GM21825 (cell line): ENCODE measurements at regions not wholly inside any gene's neighbourhood (a gene's known extent, or its start where the extent isn't known, plus 50 kb on each side); places are given as distances from the start of the nearest gene placed in this dataset.
A peak's percentile ranks its signal among the peaks of the same experiment; 100 is the strongest.

Experiments
- ATAC-seq: cut with Tn5 transposase; IDR thresholded peaks from one replicate; pipeline ENCODE4 v1.9.1; 2021; ENCODE audit warnings: mild to moderate bottlenecking, moderate library complexity; ENCODE audit not compliant: unreplicated experiment

DNA sequence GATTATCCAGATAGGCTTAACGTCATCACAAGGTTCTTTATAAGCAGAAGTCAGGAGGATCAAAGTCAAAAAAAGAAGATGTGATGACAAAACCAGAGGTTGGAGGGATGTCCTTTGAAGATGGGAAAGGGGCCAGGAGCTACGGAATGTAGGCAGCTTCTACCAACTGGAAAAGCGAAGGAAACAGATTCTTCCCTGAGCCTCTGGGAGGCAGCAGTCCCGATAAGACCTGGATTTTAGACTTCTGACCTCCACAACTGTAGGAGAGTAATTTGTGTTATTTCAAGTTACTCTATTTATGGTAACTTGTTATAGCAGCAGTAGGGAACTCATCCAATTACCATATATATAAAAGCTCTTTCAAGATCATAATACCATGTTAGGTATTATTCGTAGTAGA, 98.8 kb upstream of the MYCBP2 start:
- ATAC-seq: no peak

DNA sequence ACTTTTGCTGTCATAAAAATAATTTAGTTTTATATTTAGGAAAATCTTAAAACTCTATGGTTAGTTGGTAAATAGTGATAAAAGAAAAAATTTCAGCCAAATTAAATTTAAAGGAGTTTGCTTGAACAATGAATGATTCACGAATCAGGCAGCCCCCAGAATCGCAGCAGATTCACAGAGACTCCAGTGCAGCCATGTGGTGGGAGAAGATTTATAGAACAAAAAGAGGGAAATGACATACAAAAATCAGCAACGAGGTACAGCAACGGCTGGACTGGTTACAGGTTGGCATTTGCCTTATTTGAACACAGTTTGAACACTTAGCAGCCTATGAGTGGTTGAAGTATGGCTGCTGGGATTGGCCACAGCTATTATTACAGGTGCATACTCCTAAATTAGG, 96.4 kb upstream of the MYCBP2 start:
- ATAC-seq: no peak

DNA sequence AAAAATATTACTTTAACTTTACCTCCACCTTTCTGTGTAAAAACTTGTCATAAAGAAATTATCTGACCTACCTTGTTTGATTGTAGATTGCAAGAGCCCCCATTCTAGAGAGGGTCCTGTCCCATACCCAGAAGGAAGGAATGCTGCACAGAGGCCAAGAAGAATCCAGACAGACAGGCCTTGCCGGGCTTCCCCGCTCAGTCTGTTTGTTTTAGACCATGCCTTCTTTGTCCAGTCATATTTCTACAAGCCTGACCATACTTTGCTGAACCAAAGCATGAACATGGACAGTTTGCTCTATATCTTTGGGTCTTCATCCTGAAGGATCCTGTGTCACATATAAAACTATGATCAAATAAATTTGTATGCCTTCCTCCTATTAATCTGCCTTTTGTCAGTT, 95.8 kb upstream of the MYCBP2 start:
- no peak for ATAC-seq

DNA sequence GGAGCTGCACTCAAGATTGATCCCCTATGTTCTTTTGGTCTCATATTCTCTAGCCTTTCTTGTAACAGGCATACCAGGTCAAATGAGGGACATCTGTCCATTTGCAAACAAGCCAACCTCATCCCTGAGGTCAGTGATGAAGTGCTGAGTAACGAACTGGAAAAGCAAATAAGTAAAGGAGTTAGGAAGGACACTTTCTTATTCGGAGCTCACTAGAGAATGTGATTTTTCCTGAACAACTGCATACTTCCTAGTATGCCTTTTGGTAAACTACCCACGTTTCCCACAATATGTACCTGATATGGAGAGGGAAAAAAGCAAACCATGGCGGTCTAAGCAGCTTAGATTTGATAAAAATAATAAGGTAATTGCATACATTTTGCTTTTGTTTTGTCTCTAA, 91.0 kb upstream of the MYCBP2 start:
- no peak for ATAC-seq

DNA sequence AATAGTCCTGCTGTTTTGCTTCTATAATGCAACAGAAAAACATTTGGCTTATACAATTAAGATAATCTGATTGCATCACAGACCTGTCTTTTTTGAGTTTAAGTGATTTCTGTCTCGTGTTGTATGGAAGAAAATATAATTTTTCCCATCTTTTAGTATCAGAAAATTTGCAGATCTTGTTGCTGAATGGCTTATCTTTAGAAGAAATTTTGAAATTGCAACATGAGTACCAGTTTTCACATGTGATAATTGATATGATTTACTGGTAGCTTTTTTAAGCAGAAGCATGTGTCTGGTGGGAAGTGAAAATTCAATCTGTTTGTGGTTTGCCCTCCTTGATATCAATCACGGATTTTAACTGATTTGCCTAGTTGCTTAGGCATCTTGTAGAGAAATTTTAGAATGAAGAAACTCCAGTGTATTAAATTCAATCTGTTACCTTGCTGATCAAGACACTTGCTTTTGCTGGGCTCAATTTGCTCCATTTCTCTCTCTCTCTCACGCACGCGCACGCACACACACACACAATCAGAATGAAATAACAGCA, 89.8 kb upstream of the MYCBP2 start:
- ATAC-seq: no peak

DNA sequence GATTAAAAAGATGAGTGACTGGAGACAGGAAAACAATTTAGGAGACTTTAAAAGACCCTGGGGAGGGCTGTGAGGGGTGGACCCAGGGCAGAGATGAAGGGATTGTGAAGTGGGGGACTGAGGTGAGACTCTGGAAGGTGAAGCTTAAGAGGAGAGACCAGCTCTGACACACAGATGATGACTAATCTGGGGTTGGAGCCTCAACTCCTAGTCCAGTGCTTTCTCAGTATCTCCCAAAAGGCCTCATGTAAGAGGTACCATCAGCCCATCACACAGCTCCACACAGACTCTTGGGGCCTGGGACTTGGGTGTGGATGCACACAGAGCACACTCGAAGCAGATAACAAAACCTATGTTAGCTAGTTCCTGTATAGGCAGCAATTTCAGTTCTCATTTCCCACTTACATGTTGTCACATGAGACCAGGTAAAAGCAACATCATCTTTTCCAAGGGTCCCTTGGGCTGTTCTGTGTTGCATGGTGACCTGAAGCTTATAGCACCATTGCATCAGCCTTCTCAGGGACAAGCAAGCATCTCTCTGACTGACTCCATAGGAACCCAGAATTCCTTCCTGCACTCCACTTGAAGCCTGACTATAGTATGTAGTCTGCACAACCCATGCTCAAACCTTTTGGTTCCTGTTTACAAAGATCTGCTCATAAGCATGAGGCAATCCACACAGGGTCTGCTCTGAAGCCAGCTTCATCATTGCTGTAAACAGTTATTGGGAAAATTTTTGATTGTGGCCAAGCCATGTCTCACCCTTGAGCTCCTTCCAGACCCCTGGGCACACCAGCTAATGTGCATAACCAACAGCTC, 88.6 kb upstream of the MYCBP2 start:
- ATAC-seq: peak; percentile 85

DNA sequence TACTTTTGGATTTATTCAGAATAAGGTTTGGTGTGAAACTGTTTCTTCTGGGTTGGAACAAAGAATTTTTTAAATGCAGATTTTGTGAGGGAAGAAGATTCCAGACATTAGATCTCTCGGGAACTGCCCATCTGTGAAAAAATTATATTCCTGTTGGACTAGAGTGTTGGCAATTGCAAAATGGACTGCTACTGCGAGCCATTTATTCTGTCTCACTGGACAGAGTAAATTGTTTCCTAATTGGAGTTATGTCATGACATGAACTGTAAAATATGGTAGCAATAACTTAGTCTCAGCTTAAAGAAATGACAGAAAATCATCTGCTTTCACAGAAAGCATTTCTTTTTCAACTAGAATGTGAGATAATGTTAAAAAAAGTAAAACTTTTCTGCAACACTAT, 86.0 kb upstream of the MYCBP2 start:
- no peak for ATAC-seq

DNA sequence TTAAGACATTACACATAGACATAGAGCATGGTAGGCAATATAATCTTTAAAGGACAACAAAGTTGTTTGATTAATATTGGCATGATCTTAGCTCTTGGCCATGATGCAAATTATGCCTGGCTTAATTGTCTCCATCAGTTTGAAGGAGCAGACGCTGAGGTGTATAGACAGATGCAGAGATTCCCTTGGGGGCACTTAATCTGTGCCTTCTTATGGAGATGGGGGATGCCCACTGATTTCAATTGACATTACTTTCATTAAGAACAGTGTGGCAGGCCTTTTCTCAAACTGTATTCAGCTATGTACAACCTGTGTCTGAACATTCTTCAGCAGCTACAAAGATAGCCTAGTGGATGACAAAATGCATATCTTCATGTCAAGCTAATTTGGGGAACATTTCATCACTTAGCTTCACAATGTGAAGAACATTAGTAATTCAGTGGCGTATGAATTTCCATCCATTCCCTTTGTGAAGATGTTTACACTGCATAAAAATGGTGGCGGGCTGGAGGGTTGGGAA, 85.3 kb upstream of the MYCBP2 start:
- no peak for ATAC-seq

DNA sequence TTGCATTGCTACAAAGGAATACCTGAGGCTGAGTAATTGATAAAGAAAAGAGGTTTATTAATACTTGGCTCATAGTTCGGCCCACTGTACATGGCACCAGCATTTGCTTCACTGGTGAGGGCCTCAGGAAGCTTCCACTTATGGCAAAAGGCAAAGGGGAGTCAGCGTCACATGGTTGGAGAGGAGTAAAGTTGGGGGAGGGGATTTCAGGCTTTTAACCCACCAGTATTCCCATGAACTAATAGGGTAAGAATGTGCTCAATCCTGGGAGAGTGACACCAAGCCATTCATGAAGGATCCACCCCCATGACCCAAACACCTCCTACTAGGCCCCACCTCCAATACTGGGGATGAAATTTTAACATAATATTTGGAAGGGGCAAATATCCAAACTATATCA, 82.5 kb upstream of the MYCBP2 start:
- ATAC-seq: no peak

DNA sequence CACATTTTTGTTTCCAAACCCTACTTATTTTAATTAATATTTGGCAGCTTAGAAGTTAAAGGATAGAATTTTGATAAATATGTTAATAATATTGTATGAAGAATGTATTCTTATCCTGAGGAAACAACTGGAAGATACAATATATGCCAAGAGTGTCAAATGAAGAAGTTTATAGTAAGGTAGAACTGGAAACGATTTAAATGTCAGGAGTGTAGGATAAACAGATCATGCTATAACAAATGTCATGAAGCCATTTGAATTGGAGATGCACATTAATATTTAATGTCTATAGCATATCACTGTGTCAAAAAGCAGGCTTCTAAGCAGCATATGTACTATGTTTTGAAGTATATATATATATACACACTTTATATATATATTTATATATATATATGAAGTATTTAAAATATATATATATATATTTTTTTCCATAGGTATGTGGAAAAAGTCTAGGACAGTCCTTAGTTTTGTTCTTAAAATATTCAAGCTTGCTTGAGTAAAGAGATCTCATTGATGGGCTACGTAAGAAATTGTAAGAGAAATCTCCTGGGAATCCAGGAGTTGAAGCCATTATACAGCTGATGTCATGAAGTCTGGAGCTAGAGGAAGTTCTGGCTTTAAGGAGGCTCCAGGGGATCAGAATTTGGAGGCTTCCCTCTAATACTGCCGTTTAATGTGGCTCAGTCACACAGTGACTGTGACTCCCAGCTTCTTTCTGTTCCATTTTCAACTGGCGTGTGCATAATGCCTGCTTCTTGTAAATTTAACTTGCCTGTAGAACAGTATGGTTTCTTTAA, 79.9 kb upstream of the MYCBP2 start:
- no peak for ATAC-seq

DNA sequence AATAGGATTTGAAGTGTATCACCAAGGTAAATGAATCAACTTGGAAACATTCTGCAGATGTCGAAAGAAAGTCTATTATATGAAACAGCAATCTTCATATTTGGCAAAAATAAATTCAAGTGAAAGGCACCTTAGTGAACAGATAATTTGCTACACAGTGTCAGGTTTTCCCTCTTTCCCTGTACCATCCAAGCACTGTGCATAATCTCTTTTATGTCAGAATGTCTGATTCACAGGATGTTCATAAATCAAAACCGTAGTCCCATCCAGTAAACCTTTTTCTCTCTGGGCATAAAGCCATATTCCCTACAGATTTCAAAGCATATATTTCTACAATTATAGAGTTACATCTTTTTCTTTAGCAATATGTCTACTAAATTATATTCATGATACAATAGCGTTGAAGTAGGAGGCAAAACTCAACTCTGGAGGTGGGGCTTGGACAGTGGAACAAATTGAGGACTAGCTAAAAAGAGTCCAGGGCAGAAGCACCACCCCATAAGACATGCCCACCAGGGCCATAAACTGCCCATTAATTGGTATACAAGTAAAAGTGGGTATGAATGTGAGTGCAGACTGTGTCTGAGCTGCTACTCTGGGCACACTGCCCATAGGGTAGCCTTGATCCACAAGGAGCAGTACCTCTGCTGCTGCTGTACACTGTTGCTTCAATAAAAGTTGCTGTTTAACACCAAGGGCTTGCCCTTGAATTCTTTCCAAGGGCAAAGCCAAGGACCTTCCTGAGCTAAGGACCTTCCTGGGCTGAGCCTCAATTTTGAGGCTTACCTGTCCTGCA, 72.1 kb upstream of the MYCBP2 start:
- no peak for ATAC-seq

DNA sequence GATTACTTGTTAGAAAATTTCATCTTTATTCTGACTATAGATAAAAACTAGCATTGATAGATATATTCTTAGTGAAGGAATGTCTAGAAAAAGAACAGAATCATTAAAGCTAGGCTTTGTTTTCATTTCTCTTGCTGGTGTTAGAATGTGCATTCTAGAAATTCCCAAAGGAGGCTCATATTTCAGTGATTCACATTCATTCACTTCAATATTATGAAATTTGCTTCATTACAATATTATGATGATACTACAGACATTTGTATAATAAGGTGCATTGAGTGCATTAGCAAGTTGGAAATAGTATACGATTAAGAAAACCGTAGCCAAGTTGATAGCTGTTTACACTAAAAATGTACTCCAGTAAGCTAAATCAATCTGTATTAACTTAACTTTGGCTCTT, 70.7 kb upstream of the MYCBP2 start:
- no peak for ATAC-seq

DNA sequence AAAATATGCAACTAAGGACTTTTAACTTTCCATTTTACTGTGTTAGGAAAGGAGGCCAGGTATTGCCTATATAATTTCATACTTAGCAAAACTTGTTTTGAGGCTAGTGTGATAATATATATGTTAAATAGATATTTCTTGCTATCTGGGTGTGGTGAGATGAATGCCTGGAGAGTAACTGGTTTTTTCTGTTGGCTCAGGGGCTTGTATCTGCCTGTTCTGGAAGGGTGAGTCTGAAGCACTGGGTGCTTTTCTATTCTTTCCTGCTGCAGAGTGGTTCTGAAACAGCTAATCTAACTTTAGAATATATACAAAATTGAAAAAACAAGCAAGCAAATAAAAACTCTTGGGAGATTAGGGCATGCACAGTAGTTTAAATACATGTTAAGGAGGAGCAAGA, 64.6 kb upstream of the MYCBP2 start:
- ATAC-seq: no peak

DNA sequence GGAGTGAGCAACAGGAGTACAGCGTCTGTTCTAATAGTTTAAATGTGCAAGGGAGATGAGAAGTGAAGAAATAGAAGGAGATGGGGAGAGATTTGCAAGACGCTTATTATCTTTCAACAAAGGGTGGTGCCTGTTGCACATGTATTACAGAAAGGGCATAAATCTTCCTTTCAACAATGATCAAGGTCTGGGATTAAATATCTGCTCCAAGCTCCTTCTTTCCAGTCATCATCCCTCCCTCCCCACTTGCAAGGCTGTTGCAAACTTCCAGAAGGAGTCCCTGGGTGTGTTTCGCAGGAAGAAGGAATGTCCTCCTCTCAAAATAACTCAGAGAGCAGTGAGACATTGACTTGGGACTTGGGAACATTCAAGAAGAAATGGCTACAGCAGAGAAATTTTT, 63.5 kb upstream of the MYCBP2 start:
- ATAC-seq: no peak

DNA sequence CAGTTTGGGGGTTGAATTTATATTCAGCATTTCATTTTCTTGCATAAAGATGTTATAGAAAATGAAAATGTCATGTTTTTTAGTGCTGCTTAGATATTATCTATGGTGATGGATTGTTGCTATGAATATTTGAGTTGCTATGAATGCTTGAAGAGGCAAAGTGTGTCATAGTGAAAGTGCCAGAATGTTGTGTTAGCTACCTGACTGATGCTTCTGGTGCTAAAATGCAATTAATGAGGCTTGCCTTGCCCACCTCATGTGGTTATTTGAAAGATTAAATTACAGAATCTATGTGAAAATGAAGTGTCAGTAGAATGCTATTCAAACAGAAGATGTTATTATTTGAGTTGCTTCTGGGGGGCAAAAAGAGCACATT, 62.7 kb upstream of the MYCBP2 start:
- no peak for ATAC-seq

DNA sequence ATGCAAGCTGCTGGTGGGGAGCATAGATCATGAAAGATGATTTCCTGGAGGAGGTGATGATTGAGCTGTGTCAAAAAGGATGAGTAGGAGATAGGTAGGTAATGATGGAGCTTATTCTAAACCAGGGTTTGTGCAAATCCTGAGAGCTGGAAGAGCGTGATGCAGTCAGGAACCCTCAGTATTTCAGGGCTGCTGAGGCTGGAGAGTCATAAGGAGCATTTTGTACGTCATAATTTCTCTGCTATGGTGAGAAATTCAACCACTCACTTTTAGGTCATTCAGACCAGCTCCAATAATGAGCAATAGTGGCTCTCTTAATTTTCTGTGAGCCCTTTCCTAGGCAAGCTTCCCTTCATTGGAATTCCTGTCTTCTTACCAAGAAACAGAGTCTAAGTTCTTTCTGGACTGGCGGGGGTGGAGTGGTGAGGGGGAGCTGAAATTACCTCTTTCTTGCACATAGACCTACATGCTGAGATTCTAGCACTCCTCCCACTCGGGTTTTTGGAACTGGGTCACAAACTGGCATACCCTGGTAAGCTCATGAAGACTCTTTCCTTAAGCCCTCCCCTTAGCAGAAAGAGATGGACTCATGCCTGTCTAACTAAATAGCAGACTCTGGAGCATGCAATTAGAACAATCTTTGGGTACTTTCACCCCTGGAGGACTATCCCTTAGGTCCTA, 62.2 kb upstream of the MYCBP2 start:
- no peak for ATAC-seq

DNA sequence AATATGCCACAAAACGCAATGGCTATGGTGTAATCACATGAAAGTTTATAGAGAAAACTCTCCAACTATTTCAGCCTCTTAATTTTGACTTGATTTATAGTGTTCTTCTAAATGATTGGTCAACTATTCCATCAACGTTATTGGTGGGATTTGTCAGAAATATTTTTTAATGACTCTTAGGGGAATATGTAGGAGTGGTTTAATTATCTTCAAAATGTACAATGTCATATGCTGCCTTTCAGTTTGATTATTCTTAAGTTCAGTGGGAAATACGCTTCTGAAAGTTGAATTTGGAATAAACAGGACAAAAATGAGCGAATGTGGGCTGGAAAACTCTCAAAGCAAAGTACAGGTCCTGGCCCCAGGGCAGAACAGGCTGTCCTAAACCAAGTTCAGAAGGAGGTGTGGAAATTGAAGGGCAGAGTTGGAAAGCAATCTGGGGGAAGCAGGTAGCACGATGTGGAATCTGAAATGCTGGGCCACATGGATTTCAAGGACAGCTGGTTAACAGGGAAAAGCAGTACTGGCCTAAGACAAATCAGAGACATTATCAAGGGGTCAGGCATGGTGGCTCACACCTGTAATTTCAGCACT, 60.8 kb upstream of the MYCBP2 start:
- no peak for ATAC-seq

DNA sequence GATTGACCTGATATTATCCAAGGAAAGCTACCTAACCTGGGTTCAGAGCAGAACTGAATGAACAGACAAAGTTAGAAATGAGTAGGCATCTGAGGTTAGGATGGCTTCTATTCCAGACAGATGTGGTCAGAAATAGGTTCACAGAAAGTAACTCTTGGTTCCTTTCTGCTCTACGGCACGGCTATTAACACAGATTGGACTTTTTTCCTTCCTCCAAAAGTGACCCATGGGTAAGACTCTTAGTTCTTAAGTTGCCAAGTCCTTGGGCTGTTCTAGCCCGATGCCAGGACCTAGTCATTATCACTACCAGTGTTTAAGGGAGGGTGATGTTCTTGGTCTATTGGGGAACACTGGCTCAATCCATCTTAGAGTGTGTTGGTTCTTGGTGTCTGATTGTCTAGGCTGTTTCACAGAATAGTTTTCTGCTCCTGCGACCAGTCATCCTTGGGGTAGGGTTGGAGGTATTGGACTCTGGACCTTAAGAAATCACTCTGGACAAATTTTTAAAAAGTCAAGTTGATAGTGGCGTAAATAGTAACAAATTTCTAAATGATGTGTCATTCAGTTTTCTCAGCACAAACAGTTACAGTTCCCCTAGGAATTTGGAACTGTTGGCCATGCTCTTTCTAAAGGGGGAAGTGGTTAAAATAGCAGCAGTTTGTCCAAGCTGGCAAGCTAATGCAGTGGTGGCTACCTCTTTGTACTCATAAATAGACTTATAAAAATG, 60.1 kb upstream of the MYCBP2 start:
- ATAC-seq: no peak

DNA sequence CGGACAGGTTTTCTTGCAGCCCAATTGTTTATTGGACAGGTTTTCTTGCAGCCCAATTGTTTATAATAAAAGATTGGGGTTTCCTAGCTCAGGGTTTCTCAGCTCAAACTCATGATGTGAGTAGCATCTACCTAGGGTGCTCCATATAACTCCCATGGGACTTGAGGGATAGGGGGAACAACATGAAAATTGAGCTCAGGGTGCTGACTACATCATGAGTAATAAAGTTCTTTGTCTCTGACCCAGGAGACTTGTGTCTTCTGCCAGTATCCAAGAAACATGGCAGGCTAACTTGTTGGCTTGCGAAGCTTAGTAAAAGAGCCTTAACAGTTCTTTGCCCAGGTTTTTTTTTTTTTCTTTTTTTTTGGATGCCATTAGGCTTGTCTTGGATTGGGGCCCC, 59.2 kb upstream of the MYCBP2 start:
- ATAC-seq: no peak

DNA sequence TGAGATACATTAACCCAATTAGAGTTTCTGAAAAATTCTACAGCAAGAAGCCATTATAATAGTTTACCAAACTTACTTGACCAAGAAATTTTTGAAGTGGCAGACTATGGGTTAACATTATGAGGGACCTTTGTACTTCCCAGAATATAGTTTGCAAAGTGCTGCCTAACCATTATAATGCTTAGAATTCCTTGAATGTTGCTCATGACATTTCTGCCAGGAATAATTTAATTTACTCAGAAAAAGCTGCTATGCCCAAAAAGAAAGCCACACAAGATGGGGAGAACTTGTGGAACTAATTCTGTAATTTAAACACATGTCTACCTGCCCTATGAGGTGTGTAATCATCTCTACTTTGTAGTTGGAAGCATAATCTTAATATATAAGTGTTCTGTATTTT, 58.1 kb upstream of the MYCBP2 start:
- ATAC-seq: no peak
